Lower leg skin (tissue), 3 donors: ENCODE measurements at regions not wholly inside any gene's neighbourhood (a gene's known extent, or its start where the extent isn't known, plus 50 kb on each side); places are given as distances from the start of the nearest gene placed in this dataset.

ENCODE experiments used
- CTCF ChIP-seq, 3 donors: fragments of 450-650 bp; IDR thresholded peaks; one replicate each; pipeline ENCODE4 v1.5.1; 2016; ENCODE audit warnings: antibody characterized with exemption in 3 of 3, mild to moderate bottlenecking in 3 of 3, moderate library complexity in 2 of 3
- POLR2A ChIP-seq, 2 donors: fragments of 450-650 bp; IDR thresholded peaks; one replicate each; pipeline ENCODE4 v1.6.1; 2016 to 2017; ENCODE audit warnings: antibody characterized with exemption in 2 of 2, mild to moderate bottlenecking in 1 of 2, moderate library complexity in 1 of 2

GRCh38 chr4:33306131-33306530 lies 2586.0 kb downstream of the PCDH7 start:
- TF ChIP-seq CTCF (IDR thresholded peaks at IDR 0.05) (no peak), POLR2A (IDR thresholded peaks at IDR 0.05) (no peak)
